HG03457 (cell line): ENCODE measurements at regions not wholly inside any gene's neighbourhood (a gene's known extent, or its start where the extent isn't known, plus 50 kb on each side); places are given as distances from the start of the nearest gene placed in this dataset.

Experiments
- ATAC-seq: cut with Tn5 transposase; IDR thresholded peaks from one replicate; pipeline ENCODE4 v1.9.1; 2021; ENCODE audit warnings: moderate number of reproducible peaks; ENCODE audit not compliant: unreplicated experiment

GRCh38 chr3:18501679-18502343 is 76.7 kb upstream of the SATB1 start:
- no peak for ATAC-seq

- no peak for ATAC-seq
Observed at GRCh38 chr3:18500322-18500721, 75.2 kb upstream of the SATB1 start.

GRCh38 chr3:18499301-18499700 is 74.2 kb upstream of the SATB1 start:
- peak; percentile 90 for ATAC-seq

- ATAC-seq: no peak
Observed at GRCh38 chr3:18494251-18494650, 69.1 kb upstream of the SATB1 start.

- no peak for ATAC-seq
Observed at GRCh38 chr3:18489939-18490338, 64.8 kb upstream of the SATB1 start.

- no peak for ATAC-seq
Observed at GRCh38 chr3:18483226-18483625, 58.1 kb upstream of the SATB1 start.

GRCh38 chr3:18481946-18482548 is 56.9 kb upstream of the SATB1 start:
- no peak for ATAC-seq

- no peak for ATAC-seq
Observed at GRCh38 chr3:18477620-18478019, 52.5 kb upstream of the SATB1 start.
